ENCODE measurements at regions not wholly inside any gene's neighbourhood (a gene's known extent, or its start where the extent isn't known, plus 50 kb on each side); places are given as distances from the start of the nearest gene placed in this dataset.

DNA sequence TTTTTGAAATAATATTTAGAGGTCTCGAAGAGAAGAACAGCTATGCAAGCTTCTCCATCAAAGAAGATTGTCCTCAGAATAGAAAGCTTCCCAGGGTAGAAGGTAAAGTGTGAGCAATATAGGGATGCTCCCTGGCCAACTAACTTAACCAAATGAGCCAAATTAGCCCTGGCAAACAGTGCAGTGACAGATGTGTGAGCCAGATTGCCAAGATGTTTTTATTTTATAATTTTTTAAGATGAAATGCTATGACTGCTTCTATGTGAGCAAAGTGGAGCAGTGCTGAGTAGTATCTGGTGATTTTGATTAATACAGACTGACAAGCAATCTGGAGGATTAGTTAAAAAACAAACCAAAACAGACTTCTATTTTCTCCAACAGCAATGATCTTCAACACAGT, 202.1 kb downstream of the NOVA1 start:
- DNase-seq, result no peak

DNA sequence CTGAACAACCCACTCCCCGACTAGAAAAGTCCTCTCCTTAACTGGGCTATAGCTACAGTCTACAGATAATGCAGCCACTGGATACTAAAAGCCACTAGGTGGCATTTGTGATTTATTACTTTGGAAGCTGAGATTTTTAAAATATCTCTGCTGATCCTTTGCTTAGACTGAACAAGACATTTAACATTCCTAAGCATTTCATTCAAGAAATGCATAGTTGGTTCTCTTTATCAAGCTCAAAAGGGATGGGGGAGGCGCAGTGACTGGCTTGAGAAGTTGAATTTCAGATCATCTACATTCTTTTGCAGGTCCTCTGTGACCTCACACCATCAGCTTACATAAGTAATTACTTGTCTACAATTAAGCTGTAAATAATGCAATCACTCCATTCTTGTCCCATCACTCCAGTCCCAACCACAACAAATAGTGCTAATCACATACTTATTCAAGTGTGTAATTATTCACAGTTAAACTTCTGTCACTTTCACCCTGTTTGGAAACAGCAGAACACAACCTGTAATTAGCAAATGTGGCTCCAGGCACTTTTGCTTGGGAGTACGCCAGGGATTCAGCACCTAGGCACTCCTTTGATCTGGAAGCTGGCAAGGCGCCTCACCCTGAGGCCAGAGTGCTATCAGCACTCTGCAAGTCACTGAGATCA, 203.6 kb downstream of the NOVA1 start:
- DNase-seq, result peak; percentile 48

DNA sequence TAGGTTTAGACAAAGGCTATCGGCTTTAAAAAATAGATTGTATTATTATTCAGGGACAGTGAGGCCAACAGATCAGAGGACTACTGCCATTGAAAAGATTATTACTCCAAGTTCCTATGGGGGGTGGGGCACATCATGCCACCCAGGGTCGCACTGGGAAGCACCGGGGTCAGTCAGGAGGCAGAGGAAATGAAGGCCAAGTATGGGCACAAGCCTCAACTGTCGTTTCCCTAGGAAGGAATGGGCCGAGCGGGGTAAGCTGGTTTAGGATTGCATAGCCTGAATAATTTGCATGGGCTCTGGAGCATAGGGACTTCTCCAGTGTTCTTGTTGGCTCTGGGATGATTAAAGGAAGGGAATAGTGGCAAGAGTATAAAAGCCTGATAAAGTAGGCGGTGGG, 205.3 kb downstream of the NOVA1 start:
- DNase-seq, result no peak

DNA sequence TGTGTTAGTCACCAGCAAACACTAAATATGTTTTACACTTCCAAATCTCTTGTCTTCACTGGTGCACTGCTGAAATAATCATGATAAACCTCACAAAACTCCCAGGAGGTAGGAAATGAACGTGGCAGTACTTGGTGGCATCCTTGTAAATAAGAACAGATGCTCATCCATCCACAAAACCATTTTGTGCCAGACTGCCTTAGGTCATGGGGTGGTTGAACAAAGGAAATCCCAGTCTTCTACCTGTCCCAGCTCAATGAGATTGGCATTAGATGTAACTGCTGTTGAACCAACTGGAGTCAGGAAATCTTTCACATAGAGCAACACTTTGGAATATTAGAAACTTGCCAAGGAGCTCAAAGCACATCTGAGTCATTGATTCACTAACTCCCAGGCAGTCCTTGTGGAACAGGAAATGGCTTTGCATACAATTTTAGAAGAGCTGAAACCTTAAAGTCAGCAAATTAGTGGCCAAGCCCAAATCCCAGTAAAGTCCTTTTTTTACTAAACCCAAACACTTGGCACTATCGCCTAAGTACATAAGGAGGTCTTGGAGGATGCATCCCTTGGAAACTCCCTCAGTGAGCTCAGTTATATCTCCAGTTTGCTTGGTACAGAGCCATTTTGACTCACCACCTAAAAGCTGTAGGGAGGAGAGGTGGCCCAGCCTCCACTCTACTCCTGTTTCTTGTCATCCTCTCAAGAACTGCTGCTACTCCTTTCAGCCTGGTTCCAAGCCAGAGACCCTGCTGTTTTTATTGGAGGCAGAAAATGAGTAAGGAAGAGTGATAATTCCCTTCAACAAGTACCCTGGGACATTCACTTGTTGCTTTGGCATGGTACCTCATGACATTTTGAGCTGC, 208.0 kb downstream of the NOVA1 start:
- peak; percentile 9 for DNase-seq

DNA sequence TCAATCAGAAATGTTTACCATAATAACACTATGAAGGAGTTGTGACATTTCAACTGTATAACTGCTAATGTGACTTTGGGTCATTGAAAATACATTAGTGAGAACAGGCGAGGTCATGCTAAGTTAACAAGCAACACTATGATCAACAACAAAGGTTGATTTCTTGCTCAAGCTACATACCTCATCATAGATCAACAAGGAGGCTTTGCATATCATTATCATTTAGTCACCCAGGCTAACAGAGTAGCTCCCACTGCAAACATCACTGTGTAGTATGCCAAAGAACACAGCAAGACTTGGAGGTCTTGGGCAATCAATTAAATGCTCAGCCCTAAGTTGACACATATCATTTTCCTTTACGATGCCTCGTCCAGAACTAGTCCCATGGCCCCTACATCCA, 212.5 kb downstream of the NOVA1 start:
- no peak for DNase-seq

DNA sequence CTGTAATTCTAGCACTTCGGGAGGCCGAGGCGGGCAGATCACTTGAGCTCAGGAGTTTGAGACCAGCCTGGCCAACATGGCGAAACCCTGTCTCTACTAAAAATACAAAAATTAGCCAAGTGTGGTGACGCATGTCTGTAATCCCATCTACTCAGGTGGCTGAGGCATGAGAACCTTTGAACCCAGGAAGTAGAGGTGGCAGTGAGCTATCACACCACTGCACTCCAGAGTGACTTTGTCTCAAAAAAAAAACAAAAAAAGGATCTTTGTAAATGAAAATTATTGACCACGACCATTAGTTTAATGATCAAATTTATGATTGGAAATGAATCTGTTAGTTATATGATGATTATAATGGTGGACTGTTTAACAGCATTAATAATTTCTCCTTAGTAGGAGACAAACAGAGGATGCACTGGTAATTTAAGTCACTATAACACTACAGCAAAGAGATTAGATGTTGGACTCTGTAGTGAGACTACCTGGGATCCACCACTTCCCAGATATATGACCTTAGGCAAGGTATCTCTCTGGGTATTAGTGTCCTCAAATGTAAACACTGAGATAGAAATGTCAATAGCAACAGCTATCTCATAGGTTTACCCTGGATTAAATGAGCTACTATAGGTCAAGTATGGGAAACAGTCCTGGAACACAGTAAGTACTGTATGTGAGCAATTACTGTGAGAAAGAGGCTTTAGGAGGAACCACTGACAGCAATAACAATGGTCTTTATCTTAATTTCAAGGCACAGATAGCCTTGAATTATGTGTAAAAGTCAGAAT, 214.7 kb downstream of the NOVA1 start:
- peak; percentile 77 for DNase-seq

DNA sequence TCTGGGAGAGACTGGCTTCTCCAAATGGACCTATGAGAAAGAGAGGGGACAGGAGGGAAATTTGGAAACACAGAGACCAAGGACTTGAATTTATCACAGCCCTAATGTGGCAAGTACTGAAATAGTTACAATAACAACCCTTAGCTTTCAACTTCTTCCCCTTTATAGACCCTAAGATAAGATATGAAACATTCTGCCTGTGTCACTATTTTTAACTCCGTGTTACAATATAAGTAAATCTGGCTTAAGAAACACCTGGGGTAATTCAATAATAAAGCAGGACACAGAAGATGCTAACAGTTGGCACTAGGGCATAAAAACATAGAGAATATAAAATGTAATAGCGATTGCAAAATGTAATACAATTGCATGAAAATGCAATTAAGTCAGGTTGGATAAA, 216.4 kb downstream of the NOVA1 start:
- DNase-seq, result no peak

DNA sequence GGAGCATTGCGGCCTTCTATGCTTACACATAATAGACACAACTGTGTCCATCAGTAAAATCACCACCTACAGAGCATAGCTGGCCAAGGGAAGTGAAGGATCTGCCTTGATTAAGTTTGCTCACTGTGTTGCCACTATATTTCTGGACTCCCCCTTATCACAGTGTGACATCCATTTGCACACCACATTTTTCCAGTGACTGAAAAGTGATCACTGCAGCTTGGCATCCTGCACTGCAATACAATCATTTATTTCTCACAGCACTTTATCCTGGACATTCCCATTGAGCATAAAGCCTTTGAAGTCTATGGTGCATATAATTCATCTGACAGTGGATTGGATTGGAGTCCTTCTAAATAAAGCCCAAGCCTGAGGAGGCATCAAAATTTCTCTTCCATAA, 217.2 kb downstream of the NOVA1 start:
- no peak for DNase-seq

DNA sequence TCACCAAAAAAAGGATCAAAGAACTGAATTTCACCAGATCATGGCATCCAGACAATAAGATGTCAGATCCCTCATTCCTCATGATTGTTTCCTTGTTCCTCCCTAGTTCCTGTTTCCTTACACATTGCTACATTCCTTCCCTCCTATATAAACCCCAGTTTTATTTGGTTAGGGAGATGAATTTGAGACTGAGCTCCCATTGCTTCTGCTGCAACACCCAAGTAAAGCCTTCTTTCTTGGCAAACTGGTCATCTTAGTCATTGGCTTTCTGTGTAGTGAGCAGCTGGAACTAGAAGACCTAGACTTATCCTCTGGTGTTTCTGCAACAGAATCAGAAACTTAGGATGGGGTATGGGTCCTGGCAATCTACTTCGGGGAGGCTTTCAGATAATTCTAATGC, 217.9 kb downstream of the NOVA1 start:
- DNase-seq, result no peak

DNA sequence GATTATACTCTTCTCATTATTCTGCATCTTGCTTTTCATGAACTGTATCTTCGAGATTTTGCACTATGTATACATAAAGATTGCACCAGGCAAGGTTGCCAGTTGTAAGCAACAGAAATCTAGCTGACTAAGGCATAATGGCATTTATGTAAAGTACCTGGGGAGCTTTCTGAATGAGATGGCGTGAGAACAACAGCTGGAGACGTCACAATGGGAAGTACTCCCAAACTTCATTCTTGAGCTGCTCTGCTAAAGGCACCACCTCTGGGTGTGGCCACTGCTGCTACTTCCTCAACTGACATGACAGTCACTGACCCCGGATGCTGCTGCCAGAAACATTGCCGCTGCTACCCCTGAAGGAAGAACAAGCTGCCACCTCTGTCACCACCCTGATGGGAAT, 220.7 kb downstream of the NOVA1 start:
- DNase-seq, result no peak

DNA sequence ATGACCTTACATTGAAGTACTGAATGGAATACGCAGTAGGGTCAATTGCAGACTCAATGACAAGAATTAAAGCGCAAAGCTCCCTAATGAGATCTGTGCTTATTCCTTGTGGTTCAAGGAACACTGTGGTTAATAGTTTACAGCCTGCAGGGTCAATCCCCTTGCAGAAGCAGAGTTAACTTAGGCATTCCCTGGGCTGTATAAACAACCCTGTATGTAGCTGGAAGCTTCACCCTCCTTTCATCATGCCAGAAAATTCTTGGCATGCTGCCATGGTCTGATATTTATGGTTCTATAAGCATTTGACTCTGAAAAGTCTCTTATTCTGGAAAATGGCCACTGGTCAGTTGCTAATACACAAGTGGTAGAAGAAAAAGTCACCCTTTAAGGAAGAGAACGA, 227.7 kb downstream of the NOVA1 start:
- peak; percentile 19 for DNase-seq

DNA sequence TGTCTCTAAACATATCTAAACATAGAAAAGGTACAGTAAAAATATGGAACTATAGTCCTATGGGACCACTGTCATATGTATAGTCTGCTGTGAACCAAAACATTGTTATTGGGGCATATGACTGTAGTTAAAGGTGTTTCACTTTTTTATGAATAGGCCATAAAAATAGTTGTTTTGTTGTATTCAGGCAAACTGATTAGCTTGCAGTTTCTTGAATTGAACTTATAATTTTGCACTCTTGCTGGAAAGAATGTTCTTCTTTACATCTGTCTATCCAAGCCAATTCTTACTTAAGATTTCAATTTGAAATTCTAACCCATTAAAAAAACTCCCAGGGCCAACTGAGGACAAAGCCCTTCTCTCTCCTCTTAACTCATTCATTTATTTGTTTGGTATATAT, 234.1 kb downstream of the NOVA1 start:
- no peak for DNase-seq

DNA sequence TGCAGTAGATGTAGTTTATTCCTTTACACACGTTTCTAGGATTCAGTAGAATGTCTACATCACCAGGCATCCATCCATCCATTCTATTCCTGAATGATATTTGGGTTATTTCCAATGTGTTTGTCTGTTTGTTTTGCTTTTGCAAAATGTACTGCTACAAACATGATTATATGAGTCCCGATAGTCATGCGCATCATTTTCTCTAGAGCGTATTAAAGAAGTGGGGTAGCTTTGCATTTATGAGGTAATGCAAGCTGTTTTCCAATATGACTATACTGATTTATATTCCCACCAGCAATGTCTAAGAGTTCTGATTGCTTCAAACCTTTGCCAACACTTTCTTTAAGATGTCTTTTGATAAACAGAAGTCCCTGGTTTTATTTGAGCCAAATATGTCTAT, 253.2 kb downstream of the NOVA1 start:
- no peak for DNase-seq

DNA sequence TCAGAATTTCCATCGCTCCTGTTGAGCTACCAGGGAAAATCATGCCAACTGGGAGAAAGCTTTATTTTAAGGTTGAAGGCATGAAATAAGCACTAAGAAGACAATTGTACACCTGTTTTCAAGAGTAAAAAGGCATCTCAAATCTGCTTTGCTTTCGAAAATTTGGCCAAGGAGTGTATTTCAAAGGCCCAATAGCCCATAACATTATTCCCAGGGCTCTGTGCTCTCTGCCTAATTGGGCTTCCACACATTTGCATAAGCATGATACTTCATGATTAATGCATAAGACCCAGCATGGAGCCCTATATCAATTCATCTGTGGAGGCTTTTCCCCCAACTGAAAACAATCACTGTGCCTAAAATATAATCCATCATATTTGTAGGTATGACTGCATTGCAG, 258.5 kb downstream of the NOVA1 start:
- no peak for DNase-seq

DNA sequence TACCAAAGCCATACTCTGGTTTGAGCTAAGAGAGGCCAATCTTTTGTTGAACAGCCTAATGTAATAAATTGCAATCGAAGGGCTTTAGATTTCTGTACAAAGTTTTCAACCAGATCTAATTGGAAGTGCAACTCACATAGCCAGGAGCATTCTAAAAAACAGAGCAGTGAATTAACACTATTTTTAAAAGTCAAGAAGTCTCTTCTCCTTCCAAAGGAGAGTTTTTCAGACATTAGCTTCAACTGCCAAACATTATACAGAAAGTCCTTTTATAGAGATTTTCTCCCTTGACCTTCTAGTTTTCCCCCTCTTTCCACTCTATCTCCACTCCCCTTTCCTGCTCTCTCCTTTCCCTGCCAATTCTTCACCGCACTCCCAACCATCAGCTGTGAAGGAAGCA, 259.6 kb downstream of the NOVA1 start:
- DNase-seq, result no peak

DNA sequence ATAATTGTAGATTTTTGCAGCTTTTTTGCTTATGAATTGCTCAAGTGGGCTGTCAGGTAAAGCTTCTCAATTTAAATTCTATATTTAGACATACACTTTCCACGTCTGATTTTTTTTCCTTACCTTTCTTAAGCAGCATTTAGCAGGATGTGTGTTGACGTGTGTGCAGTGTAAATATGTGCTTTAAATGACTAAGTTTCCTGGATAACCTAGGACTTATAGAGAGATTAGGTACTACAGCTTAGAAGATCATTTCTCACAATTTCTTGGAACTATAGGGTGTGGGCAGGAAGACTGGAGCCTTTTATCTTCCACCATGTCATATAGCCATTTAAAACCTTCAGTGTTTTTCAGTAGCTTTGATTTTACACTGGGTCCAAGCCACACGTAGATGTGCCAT, 263.5 kb downstream of the NOVA1 start:
- DNase-seq, result peak; percentile 28

DNA sequence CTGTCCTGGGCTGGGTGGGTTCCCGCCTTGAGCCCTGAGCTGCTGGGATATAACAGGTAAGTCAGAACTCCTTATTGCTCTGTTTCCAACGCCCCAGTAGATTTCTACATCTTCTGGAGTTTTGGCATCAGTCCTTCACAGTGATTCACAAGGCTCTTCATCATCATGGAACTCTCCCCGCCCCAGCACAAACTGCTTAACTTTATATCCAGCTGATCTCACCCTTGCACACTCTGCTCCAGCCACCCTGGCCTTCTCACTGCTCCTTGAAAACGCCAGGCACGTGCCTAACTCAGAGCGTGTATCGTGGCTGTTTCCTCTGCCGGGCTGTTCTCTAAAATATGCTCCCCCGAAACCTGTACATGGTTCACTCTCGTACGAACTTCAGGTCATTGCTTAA, 264.9 kb downstream of the NOVA1 start:
- no peak for DNase-seq

DNA sequence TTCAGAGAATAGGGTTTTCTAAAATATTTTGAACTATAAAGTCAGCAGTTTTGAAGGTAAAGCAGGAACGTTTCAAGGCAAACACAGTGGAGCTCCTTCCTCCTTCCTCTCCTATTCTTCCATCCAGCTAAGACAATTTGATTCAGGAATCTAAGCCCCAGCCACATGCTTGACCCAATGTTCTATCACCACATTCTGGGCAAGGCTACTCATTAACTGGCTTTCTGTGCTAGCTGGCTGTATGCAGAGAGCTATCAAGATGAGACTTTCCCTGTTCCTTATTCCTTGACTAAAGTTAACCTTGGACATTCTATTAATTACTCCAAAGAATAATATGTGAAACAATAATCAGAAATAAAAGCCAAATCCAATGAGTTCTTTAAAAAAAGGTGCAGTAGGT, 266.9 kb downstream of the NOVA1 start:
- no peak for DNase-seq

DNA sequence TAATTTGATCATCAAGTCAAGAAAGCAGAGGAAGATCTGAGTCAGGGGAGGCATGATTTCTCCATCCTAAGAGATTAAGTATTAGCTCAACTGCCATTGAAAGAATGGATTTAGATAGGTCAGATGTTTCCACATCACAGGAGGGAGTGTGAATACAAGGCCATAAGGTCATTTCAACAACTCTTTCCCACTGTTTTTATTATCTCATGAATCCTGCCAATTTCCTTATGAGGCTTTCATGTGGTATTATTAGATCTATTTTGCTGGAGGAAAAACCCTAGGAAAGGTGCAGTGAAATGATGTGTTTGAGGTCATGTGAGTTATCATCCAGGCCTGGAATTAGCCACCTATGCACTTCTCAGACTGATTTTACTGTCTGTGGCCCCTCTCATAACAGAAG, 269.0 kb downstream of the NOVA1 start:
- no peak for DNase-seq

DNA sequence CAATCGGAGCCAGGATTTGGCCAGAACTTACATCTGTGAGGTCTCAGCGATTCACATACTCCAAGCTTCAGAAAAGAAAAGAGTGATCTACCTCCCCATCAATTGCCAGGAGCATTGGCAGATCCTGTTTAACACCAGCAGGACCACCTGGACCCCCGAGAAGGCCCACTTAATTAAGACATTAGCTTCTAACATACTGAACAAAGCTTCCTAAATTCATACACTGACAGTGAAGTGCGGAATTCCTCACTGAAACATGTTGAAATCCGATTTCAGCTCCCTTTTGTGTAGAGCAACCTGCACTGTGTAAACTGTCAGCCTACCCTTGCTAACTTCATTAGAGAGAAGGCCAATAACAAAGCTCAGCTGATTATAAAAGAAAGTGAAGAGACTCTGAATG, 274.0 kb downstream of the NOVA1 start:
- DNase-seq, result peak; percentile 50

DNA sequence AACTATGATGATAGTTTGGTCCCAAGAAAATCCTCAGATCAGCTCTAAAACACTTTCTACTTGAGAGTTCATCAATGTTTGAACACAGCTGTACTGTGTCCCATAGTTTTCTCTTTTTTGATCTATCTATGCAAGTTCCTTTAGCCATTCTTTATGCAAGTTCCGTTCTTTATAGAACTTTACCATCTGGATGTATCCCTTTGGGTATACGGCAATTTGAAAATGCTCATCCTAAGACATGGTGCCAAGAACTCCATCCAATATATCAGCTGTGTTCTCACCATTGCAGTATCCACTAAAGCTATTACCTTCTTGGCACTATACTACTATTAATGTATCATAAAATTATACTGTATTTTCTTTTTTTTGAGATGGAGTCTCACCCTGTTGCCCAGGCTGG, 276.9 kb downstream of the NOVA1 start:
- DNase-seq, result no peak

DNA sequence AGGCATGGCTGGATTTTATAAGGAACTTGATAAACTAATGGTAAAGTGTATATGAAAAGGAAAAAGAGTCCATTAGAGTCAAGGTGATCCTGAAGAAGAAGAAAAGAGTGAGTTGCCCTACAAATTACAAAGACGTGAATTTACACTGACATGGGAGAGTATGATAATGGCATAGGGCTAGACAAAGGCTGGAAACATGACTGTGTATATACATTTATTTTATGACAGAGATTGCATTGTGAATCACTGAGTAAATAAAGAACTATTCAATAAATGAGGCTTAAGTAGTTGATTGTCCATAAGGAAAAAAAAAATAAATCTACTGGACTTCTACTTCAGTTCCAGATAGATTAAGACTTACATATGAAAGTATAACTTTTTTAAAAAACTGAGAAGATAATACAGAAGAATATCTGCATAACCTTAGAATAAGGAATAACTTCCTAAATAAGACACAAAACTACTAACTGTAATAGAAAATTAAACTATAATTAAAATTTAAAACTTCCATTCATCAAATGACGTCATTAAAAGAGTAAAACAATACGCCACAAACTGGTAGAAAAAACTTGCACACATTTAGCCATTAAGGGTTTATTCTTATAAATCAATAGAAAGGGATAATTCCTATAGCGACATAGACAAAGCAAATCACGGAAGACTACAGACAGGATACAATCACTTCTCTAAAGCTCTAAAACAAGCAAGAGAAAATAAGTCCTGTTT, 278.5 kb downstream of the NOVA1 start:
- DNase-seq, result peak; percentile 69

DNA sequence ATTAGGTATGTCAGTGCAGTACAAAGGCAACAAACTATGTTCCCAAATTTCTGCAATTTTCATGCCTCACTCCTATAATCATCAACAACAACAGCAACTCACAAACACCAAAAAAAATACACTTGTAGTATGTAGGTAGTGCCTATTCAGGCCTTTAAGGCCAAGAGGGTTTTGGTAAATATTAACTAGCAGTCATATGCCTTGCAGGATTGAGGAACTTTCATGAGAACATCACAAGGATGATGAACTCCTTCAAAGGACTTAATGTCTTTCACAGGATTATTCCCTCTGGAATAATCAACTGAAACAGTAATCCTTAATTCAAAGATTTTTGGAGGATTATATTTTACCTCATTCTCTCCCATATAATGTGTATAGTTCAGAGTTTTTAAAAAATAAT, 293.8 kb downstream of the NOVA1 start:
- peak; percentile 25 for DNase-seq

Measured in DMS53 (cell line).